ENCODE measurements at regions not wholly inside any gene's neighbourhood (a gene's known extent, or its start where the extent isn't known, plus 50 kb on each side); places are given as distances from the start of the nearest gene placed in this dataset.

DNA sequence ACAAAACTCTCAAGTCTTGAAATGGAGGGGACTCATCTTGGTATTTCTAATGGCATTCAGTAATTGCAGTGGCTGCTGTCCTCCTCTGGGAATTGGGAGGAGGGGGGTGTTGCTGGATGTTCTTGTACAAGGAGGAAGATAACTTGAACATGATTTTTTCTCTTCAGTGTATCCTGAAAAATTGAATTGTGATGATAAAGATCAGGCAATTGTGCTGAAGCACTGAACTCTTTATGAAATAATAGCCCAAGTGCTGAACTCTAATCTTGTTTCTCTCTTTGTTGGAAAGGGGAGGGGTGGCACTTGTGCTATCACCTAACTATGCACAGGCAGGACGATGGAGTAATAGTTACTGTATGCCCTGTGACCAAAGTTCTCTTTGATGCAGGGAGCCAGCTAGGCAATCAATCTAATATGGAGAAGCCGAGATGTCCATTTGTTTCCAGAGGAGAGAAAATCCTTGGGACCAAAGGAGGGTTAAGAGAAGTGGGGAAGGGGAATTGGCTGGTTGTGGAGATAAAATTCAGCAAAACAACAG lies 68.1 kb upstream of the ATP2C1 start:
- H3K4me2 ChIP-seq = no peak overlapping the region
- peaks cover 4% of the 10 kb centered on the region; the same call in 2 of the 3 replicates for H3K4me1 ChIP-seq
- FAIRE-seq (no peak), DNase-seq (ENCODE audit: low read depth in 1 of 2, low spot score in 1 of 2) (no peak), ATAC-seq (no peak)
- POLR2A ChIA-PET = no interaction called here
- TF ChIP-seq EHMT2 (IDR thresholded peaks at IDR 0.05; ENCODE audit: low read depth) (no peak), HOXA7 (CRISPR knock-in tag; IDR thresholded peaks at IDR 0.05) (no peak), HOXB5 (CRISPR knock-in tag; IDR thresholded peaks at IDR 0.05) (no peak), KDM1A (IDR thresholded peaks at IDR 0.05; ENCODE audit: low read depth) (no peak), TFCP2L1 (CRISPR knock-in tag; IDR thresholded peaks at IDR 0.05) (no peak), POLR2AphosphoS2 (conservative IDR thresholded peaks at IDR 0.05; ENCODE audit: low read length) (no peak)
- TF ChIP-seq, protein P1, sequence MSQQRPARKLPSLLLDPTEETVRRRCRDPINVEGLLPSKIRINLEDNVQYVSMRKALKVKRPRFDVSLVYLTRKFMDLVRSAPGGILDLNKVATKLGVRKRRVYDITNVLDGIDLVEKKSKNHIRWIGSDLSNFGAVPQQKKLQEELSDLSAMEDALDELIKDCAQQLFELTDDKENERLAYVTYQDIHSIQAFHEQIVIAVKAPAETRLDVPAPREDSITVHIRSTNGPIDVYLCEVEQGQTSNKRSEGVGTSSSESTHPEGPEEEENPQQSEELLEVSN (IDR thresholded peaks at IDR 0.05; ENCODE audit: borderline replicate concordance, low read depth) = no peak
- TF ChIP-seq, protein P2, sequence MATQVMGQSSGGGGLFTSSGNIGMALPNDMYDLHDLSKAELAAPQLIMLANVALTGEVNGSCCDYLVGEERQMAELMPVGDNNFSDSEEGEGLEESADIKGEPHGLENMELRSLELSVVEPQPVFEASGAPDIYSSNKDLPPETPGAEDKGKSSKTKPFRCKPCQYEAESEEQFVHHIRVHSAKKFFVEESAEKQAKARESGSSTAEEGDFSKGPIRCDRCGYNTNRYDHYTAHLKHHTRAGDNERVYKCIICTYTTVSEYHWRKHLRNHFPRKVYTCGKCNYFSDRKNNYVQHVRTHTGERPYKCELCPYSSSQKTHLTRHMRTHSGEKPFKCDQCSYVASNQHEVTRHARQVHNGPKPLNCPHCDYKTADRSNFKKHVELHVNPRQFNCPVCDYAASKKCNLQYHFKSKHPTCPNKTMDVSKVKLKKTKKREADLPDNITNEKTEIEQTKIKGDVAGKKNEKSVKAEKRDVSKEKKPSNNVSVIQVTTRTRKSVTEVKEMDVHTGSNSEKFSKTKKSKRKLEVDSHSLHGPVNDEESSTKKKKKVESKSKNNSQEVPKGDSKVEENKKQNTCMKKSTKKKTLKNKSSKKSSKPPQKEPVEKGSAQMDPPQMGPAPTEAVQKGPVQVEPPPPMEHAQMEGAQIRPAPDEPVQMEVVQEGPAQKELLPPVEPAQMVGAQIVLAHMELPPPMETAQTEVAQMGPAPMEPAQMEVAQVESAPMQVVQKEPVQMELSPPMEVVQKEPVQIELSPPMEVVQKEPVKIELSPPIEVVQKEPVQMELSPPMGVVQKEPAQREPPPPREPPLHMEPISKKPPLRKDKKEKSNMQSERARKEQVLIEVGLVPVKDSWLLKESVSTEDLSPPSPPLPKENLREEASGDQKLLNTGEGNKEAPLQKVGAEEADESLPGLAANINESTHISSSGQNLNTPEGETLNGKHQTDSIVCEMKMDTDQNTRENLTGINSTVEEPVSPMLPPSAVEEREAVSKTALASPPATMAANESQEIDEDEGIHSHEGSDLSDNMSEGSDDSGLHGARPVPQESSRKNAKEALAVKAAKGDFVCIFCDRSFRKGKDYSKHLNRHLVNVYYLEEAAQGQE (IDR thresholded peaks at IDR 0.05) = no peak
- CTCF ChIA-PET = no interaction called here
- H3K4me3 ChIP-seq = no peak overlapping the region
- 23% methylated on average over 2 of the region's 2 CpGs for WGBS (ENCODE audit: missing lambda C conversion rate)
- H3K27ac ChIP-seq = no peak overlapping the region
- no peaks in the 10 kb centered on the region for H3K9me3 ChIP-seq

DNA sequence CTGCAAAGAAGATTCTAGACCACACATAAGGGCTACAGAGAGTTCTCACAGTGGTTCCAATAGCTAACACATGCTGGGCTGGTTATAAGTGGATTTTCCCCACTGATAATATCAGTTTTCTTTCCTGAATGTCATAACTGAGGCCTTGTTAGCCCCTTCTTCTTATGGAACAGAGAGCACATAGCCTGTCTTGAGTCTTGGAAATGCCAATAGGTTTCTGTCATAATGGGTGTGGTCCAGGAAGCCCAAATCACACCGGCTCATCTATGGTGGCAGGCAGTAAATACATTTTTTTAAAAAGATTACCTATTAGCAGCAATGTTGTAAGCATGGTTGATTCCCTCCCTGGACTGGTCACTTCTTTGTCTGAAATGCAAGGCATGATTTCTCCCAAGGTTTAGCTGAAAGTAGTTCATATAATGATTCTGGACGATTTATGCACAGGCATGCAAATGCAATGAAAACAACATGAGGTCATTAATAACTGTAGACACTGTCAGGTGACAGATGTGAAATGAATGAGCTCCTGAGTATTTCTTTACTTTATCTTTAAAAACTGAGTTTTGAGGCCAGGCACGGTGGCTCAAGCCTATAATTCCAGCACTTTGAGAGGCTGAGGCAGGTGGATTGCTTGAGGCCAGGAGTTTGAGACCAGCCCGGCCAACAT lies 67.2 kb upstream of the ATP2C1 start:
- TF ChIP-seq CBX8 (IDR thresholded peaks at IDR 0.05) = no peak
- TF ChIP-seq KDM5A (IDR thresholded peaks at IDR 0.05) = no peak
- TF ChIP-seq MAZ (IDR thresholded peaks at IDR 0.05; ENCODE audit: borderline replicate concordance, low read depth, low read length) = no peak
- CTCF ChIA-PET = no interaction called here
- FAIRE-seq (no peak), DNase-seq (ENCODE audit: low read depth in 1 of 2, low spot score in 1 of 2) (no peak), ATAC-seq (no peak)
- POLR2A ChIA-PET = no interaction called here
- Histone ChIP-seq H3K9me3 (no peaks in the 10 kb centered on the region), H3K27ac (no peak overlapping the region), H3K4me3 (no peak overlapping the region), H3K4me2 (no peak overlapping the region), H3K4me1 (no peaks in the 10 kb centered on the region)
- 28% methylated on average over 4 of the region's 4 CpGs for WGBS (ENCODE audit: missing lambda C conversion rate)

DNA sequence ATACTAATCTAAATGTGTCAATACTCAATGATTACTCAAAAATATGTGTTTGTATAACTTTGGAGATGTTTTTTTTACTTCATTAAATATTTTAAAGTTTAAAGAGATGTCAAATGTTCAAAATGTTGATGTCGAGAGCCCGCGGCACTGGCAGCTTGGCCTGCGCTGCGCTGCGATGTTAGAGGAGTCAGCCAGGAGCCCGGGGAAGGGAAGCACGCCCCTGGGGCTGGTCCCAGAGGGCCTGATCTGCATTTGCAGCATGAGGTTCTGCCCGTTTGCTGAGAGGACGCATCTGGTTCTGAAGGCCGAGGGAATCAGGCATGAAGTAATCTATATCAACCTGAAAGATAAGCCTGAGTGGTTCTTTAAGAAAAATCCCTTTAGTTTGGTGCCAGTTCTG lies 66.4 kb upstream of the ATP2C1 start:
- no peak for FAIRE-seq
- ATAC-seq = no peak
- TF ChIP-seq FOSB (CRISPR knock-in tag; IDR thresholded peaks at IDR 0.05) (no peak), ZSCAN20 (CRISPR knock-in tag; IDR thresholded peaks at IDR 0.05) (no peak), CHD4 (IDR thresholded peaks at IDR 0.05; ENCODE audit: borderline replicate concordance) (no peak), RARB (CRISPR knock-in tag; IDR thresholded peaks at IDR 0.05) (no peak), HOXB13 (CRISPR knock-in tag; IDR thresholded peaks at IDR 0.05; ENCODE audit: low read depth) (no peak), RFX5 (IDR thresholded peaks at IDR 0.05) (no peak), MYC (IDR thresholded peaks at IDR 0.05; ENCODE audit: borderline replicate concordance, low read length) (no peak), RCOR1 (IDR thresholded peaks at IDR 0.05; ENCODE audit: low read depth, low read length) (no peak), PHF8 (IDR thresholded peaks at IDR 0.05; ENCODE audit: borderline replicate concordance, low read depth) (no peak)
- no peak overlapping the region for H3K27ac ChIP-seq
- H3K4me1 ChIP-seq = no peaks in the 10 kb centered on the region
- H3K9me3 ChIP-seq = no peaks in the 10 kb centered on the region
- ChIA-PET CTCF (interaction anchor here (0.6 kb wide), 1 partner anchor 604 kb away, joined by 3 read pairs; no protein-coding TSS in a partner anchor), POLR2A (no interaction called here)
- no peak for DNase-seq (ENCODE audit: low read depth in 1 of 2, low spot score in 1 of 2)
- H3K4me3 ChIP-seq = no peak overlapping the region
- WGBS (ENCODE audit: missing lambda C conversion rate) = 64% methylated on average over 11 of the region's 11 CpGs
- H3K4me2 ChIP-seq = no peak overlapping the region
